ENCODE measurements at regions not wholly inside any gene's neighbourhood (a gene's known extent, or its start where the extent isn't known, plus 50 kb on each side); places are given as distances from the start of the nearest gene placed in this dataset.

- Histone ChIP-seq H3K9me3 (ENCODE audit: control insufficient read depth, insufficient read depth, low read depth, low read length) (no peaks in the 10 kb centered on the region), H3K4me1 (ENCODE audit: control insufficient read depth, insufficient read depth, low read length) (no peaks in the 10 kb centered on the region), H3K27ac (ENCODE audit: extremely low read depth, low read depth, low read length) (no peak overlapping the region), H3K36me3 (ENCODE audit: control insufficient read depth in 2 of 2, insufficient read depth in 1 of 2, low read length in 2 of 2) (no peaks in the 10 kb centered on the region), H3K4me3 (ENCODE audit: low read depth, low read length) (no peak overlapping the region)
- ChIA-PET POLR2A (no interaction called here), CTCF (no interaction called here)
- TF ChIP-seq ZNF670 (tag by site-specific recombination; IDR thresholded peaks at IDR 0.05; ENCODE audit: low read depth) (0 out of 2 replicates have a peak, but pooled peaks have one; percentile 44), ZNF776 (tag by site-specific recombination; IDR thresholded peaks at IDR 0.05; ENCODE audit: borderline replicate concordance) (0 out of 2 replicates have a peak, but pooled peaks have one; percentile 70), WT1 (tag by site-specific recombination; IDR thresholded peaks at IDR 0.05) (no peak), ZNF488 (tag by site-specific recombination; IDR thresholded peaks at IDR 0.05) (0 out of 2 replicates have a peak, but pooled peaks have one; percentile 30), ZNF148 (tag by site-specific recombination; IDR thresholded peaks at IDR 0.05; ENCODE audit: borderline replicate concordance) (peak; percentile 92; the same call in 1 of the 2 replicates), ZNF114 (tag by site-specific recombination; IDR thresholded peaks at IDR 0.05) (peak; percentile 59; the same call in 1 of the 2 replicates), ZNF157 (tag by site-specific recombination; IDR thresholded peaks at IDR 0.05) (peak; percentile 11; the same call in 1 of the 2 replicates), ZBTB20 (tag by site-specific recombination; IDR thresholded peaks at IDR 0.05) (peak; percentile 37; the same call in 1 of the 2 replicates), RBAK (tag by site-specific recombination; IDR thresholded peaks at IDR 0.05) (0 out of 2 replicates have a peak, but pooled peaks have one; percentile 11), ZNF18 (tag by site-specific recombination; IDR thresholded peaks at IDR 0.05) (no peak), ZNF146 (tag by site-specific recombination; IDR thresholded peaks at IDR 0.05) (no peak), ZNF645 (tag by site-specific recombination; IDR thresholded peaks at IDR 0.05) (0 out of 2 replicates have a peak, but pooled peaks have one; percentile 62), ZNF248 (tag by site-specific recombination; IDR thresholded peaks at IDR 0.05) (peak; percentile 45; the same call in 1 of the 2 replicates), ZNF366 (tag by site-specific recombination; conservative IDR thresholded peaks at IDR 0.05) (peak; percentile 83), MYNN (tag by site-specific recombination; IDR thresholded peaks at IDR 0.05; ENCODE audit: borderline replicate concordance) (no peak), ZNF571 (tag by site-specific recombination; IDR thresholded peaks at IDR 0.05) (no peak), ATF2 (tag by site-specific recombination; IDR thresholded peaks at IDR 0.05; ENCODE audit: low read depth) (0 out of 2 replicates have a peak, but pooled peaks have one; percentile 17), ZSCAN18 (tag by site-specific recombination; IDR thresholded peaks at IDR 0.05) (no peak), TSHZ1 (tag by site-specific recombination; IDR thresholded peaks at IDR 0.05; ENCODE audit: borderline replicate concordance) (no peak), ZNF544 (tag by site-specific recombination; IDR thresholded peaks at IDR 0.05) (peak; percentile 69; the same call in 1 of the 2 replicates), ZNF311 (tag by site-specific recombination; IDR thresholded peaks at IDR 0.05; ENCODE audit: borderline replicate concordance) (peak; percentile 14; the same call in 1 of the 2 replicates), ZNF521 (tag by site-specific recombination; IDR thresholded peaks at IDR 0.05) (peak; percentile 98), ZNF514 (tag by site-specific recombination; IDR thresholded peaks at IDR 0.05) (0 out of 2 replicates have a peak, but pooled peaks have one; percentile 5), ZBTB17 (tag by site-specific recombination; IDR thresholded peaks at IDR 0.05) (peak; percentile 28; the same call in 1 of the 2 replicates)
Observed at GRCh38 chr17:77509599-77509998, 368.8 kb downstream of the SEC14L1 start.
